Psoas muscle (tissue), 7 donors: ENCODE measurements at regions not wholly inside any gene's neighbourhood (a gene's known extent, or its start where the extent isn't known, plus 50 kb on each side); places are given as distances from the start of the nearest gene placed in this dataset.

Experiments used
- ATAC-seq, 4 donors: fragments of 200-7000 bp; cut with Tn5 transposase; one replicate each; pipeline ENCODE4 v1.9.1; 2020; ENCODE audit warnings: moderate library complexity in 3 of 4, mild to moderate bottlenecking in 2 of 4
- DNase-seq, 2 donors: peaks; one replicate each; pipeline ENCODE4 v3.0.0-alpha.2; 2020
- H3K27ac ChIP-seq: fragments of 200-600 bp; one replicate; pipeline ENCODE4 v1.8.0; 2022
- H3K27me3 ChIP-seq, 3 donors: fragments of 200-600 bp in 1 of 3; one replicate each; pipeline versions ENCODE4 v1.6.1 to v1.8.0; 2013 to 2022; ENCODE audit warnings: low read length in 2 of 3, mild to moderate bottlenecking in 2 of 3, moderate library complexity in 1 of 3; ENCODE audit not compliant: insufficient read depth in 3 of 3
- H3K36me3 ChIP-seq, 2 donors: fragments of 200-600 bp in 1 of 2; one replicate each; pipeline versions ENCODE4 v1.6.1 to v1.8.0; 2013 to 2022; ENCODE audit warnings: low read depth in 1 of 2, mild to moderate bottlenecking in 1 of 2, moderate library complexity in 1 of 2; ENCODE audit not compliant: insufficient read depth in 1 of 2
- H3K4me1 ChIP-seq: fragments of 200-600 bp; one replicate; pipeline ENCODE4 v1.8.0; 2022
- H3K4me3 ChIP-seq: fragments of 200-600 bp; one replicate; pipeline ENCODE4 v1.8.0; 2022; ENCODE audit warnings: mild to moderate bottlenecking
- H3K9me3 ChIP-seq: fragments of 200-600 bp; one replicate; pipeline ENCODE4 v1.8.0; 2022
- CTCF ChIP-seq: fragments of 200-600 bp; IDR thresholded peaks from one replicate; pipeline ENCODE4 v1.8.0; 2022; ENCODE audit warnings: antibody characterized with exemption
- WGBS, 3 donors: extraction: QIAGEN DNeasy Blood & Tissue Kit; methylation state at CpG; one replicate each; pipeline versions ENCODE4 v1.1.6 to v1.1.7; 2013; 5-methylcytosine and 5-hydroxymethylcytosine counted together
- intact Hi-C, 2 donors: fragments of 100-400 bp; cut with DNase I; formaldehyde crosslinking; loops; one replicate each; pipeline versions ENCODE4 v1.11.0 to v1.14.2; 2022
- donor health status: healthy with polysubstance abuse.
- donor health status: DM: no; HTN: no; CAD: no; lungs with moderate emphysema.
- donor health status: Bipolar disorder and iron deficiency.
- donor health status: healthy.
- donor health status: DM: yes; HTN: yes; CAD: no.
- donor health status: DM: no; HTN: no; CAD: no.
- donor health status: DM: yes; HTN: yes; CAD: no.

- 76 to 81% (median 78%) methylated on average over 6 of the region's 6 CpGs for WGBS, 3 donors
- H3K4me1 ChIP-seq: no peaks in the 10 kb centered on the region
- H3K27me3 ChIP-seq: no peaks in the 10 kb centered on the region
- no peak for TF ChIP-seq CTCF
- no peaks in the 10 kb centered on the region for H3K9me3 ChIP-seq
- no peak overlapping the region for H3K4me3 ChIP-seq
- intact Hi-C loops: no loop called here
- no peak overlapping the region for H3K27ac ChIP-seq
- DNase-seq (no peak), ATAC-seq (no peak)
- H3K36me3 ChIP-seq: no peaks in the 10 kb centered on the region
Measured at GRCh38 chr1:218772575-218772974, 401.1 kb upstream of the LYPLAL1 start.

- Histone ChIP-seq H3K9me3 (no peaks in the 10 kb centered on the region), H3K4me1 (no peaks in the 10 kb centered on the region), H3K36me3 (no peaks in the 10 kb centered on the region), H3K4me3 (no peak overlapping the region), H3K27me3 (no peaks in the 10 kb centered on the region), H3K27ac (no peak overlapping the region)
- 90 to 93% (median 91%) methylated on average over 4 of the region's 4 CpGs for WGBS, 3 donors
- TF ChIP-seq CTCF: no peak
- DNase-seq (no peak), ATAC-seq (no peak)
- intact Hi-C loops: no loop called here
Measured at GRCh38 chr1:218775501-218776021, 398.1 kb upstream of the LYPLAL1 start.

GRCh38 chr1:218778257-218779126, 395.2 kb upstream of the LYPLAL1 start:
- Histone ChIP-seq H3K4me3 (no peak overlapping the region), H3K27me3 (no peaks in the 10 kb centered on the region), H3K27ac (no peak overlapping the region), H3K36me3 (no peaks in the 10 kb centered on the region), H3K9me3 (no peaks in the 10 kb centered on the region), H3K4me1 (no peaks in the 10 kb centered on the region)
- DNase-seq (no peak), ATAC-seq (no peak)
- TF ChIP-seq CTCF: no peak
- 75 to 77% (median 77%) methylated on average over 4 of the region's 4 CpGs for WGBS, 3 donors
- intact Hi-C loops: no loop called here

GRCh38 chr1:218779341-218780100, 394.2 kb upstream of the LYPLAL1 start:
- no peak overlapping the region for H3K4me3 ChIP-seq
- no peaks in the 10 kb centered on the region for H3K9me3 ChIP-seq
- 64 to 70% (median 64%) methylated on average over 4 of the region's 4 CpGs for WGBS, 3 donors
- DNase-seq (no peak), ATAC-seq (no peak)
- H3K27ac ChIP-seq: no peak overlapping the region
- intact Hi-C loops: no loop called here
- H3K27me3 ChIP-seq: no peaks in the 10 kb centered on the region
- H3K36me3 ChIP-seq: no peaks in the 10 kb centered on the region
- no peaks in the 10 kb centered on the region for H3K4me1 ChIP-seq
- TF ChIP-seq CTCF: no peak
